T-cell (primary cell): ENCODE measurements at regions not wholly inside any gene's neighbourhood (a gene's known extent, or its start where the extent isn't known, plus 50 kb on each side); places are given as distances from the start of the nearest gene placed in this dataset.

Source experiments
- ATAC-seq, 4 experiments: fragments of 200-7000 bp in 3 of 4; fragments of 150-1000 bp in 1 of 4; cut with Tn5 transposase; replicated peaks in 1 of 4; 1 replicate in 3 of 4; 2 replicates in 1 of 4; pipeline ENCODE4 v1.10.0; 2021; ENCODE audit warnings: moderate library complexity in 3 of 4, mild to moderate bottlenecking in 2 of 4, moderate number of reproducible peaks in 1 of 4
- CTCF ChIA-PET, 2 donors: fragments of 300-600 bp; sonication (Branson Sonifier 250); formaldehyde crosslinking; loops; one replicate each; lab custom pipeline; 2022; ENCODE audit warnings: antibody characterized with exemption in 2 of 2; lab: Charles Lee
- POLR2A ChIA-PET, 2 donors: fragments of 300-600 bp; sonication (Branson Sonifier 250); formaldehyde crosslinking; loops; one replicate each; lab custom pipeline; 2022; ENCODE audit warnings: antibody characterized with exemption in 2 of 2; lab: Charles Lee
- DNase-seq, 35 experiments: peaks; one replicate each; pipeline versions ENCODE4 v3.0.0 to v3.0.0-alpha.2; 2013 to 2023
- H3K27ac ChIP-seq: one replicate; pipeline ENCODE4 v1.5.1; 2013; ENCODE audit warnings: low read length
- H3K27me3 ChIP-seq, 2 experiments: replicated peaks in 1 of 2; 1 replicate in 1 of 2; 2 replicates in 1 of 2; pipeline versions ENCODE4 v1.6.1 to v1.7.0; 2013; ENCODE audit warnings: low read length in 1 of 2, mixed read lengths in 1 of 2; ENCODE audit not compliant: control insufficient read depth in 2 of 2, insufficient read depth in 2 of 2; ENCODE audit errors: extremely low read depth in 1 of 2
- H3K36me3 ChIP-seq, 2 donors: 1 replicate in 1 of 2; 2 replicates in 1 of 2; pipeline versions ENCODE4 v1.6.1 to v1.7.0; 2013; ENCODE audit warnings: low read length in 1 of 2; ENCODE audit not compliant: control insufficient read depth in 2 of 2, insufficient read depth in 1 of 2; ENCODE audit errors: extremely low read depth in 1 of 2
- H3K4me1 ChIP-seq, 2 experiments: 1 replicate in 1 of 2; 2 replicates in 1 of 2; pipeline versions ENCODE4 v1.6.1 to v1.7.0; 2013; ENCODE audit warnings: low read length in 2 of 2, mixed read lengths in 1 of 2; ENCODE audit not compliant: insufficient read depth in 2 of 2, control insufficient read depth in 1 of 2; ENCODE audit errors: extremely low read depth in 1 of 2
- H3K4me3 ChIP-seq, 2 donors: 1 replicate in 1 of 2; 2 replicates in 1 of 2; pipeline versions ENCODE4 v1.5.1 to v1.7.0; 2013; ENCODE audit warnings: mild to moderate bottlenecking in 2 of 2, low read length in 1 of 2, moderate library complexity in 1 of 2; ENCODE audit not compliant: control insufficient read depth in 1 of 2; ENCODE audit errors: extremely low read depth in 1 of 2
- H3K9me3 ChIP-seq: 2 replicates; pipeline ENCODE4 v1.7.0; 2013
- H3K27ac Mint-ChIP-seq, 2 donors: one replicate each; pipeline ENCODE4 v1.8.0; 2020 to 2021; ENCODE audit warnings: mild to moderate bottlenecking in 2 of 2, mixed read lengths in 2 of 2
- H3K27me3 Mint-ChIP-seq, 2 donors: one replicate each; pipeline ENCODE4 v1.8.0; 2021 to 2022; ENCODE audit warnings: mixed read lengths in 2 of 2
- H3K36me3 Mint-ChIP-seq: one replicate; pipeline ENCODE4 v1.8.0; 2021; ENCODE audit warnings: mixed read lengths
- H3K4me1 Mint-ChIP-seq, 3 donors: one replicate each; pipeline ENCODE4 v1.8.0; 2020 to 2022; ENCODE audit warnings: mixed read lengths in 3 of 3, mild to moderate bottlenecking in 1 of 3
- H3K4me3 Mint-ChIP-seq, 3 donors: one replicate each; pipeline ENCODE4 v1.8.0; 2020 to 2022; ENCODE audit warnings: mild to moderate bottlenecking in 3 of 3, mixed read lengths in 3 of 3, moderate library complexity in 3 of 3
- H3K9me3 Mint-ChIP-seq, 3 donors: one replicate each; pipeline ENCODE4 v1.8.0; 2020 to 2022; ENCODE audit warnings: mixed read lengths in 3 of 3
- WGBS: methylation state at CpG from one replicate; pipeline ENCODE4 v1.1.5; 2013; ENCODE audit warnings: missing lambda C conversion rate; ENCODE audit not compliant: insufficient coverage; 5-methylcytosine and 5-hydroxymethylcytosine counted together

DNA sequence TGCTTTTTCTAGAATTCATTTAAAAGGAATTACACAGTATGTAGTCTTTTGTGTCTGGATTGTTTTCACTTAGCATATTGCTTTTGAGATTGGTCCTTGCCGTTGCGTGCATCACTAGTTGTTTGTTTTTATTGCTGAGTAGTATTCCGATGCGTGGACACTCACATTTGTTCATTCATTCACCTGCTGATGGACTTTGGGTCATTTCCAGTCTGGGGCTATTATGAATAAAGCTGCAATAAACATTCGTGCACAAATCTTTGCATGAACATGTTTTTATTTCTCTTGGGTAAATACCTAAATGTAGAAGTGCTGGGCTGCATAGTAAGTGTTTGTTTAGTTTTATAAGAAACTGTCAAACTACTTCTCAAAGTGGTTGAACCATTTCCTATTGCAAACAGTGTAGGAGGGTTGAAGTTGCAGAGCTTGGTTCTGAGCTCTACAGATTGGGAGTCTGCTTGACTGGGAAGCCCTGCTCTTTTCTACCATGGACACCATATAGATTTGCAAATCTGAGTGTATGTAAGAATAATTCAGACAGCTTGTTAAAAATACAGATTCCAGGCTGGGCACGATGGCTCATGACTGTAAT, 404.7 kb upstream of the PROX1 start:
- Histone ChIP-seq H3K27ac (no peak overlapping the region), H3K4me3 (no peak overlapping the region), H3K27me3 (peaks cover 0 to 6% of the 10 kb centered on the region in 2 experiments), H3K36me3 (no peaks in the 10 kb centered on the region), H3K9me3 (no peaks in the 10 kb centered on the region), H3K4me1 (no peaks in the 10 kb centered on the region)
- Mint-ChIP-seq H3K36me3 (no peaks in the 10 kb centered on the region), H3K27ac (no peak overlapping the region), H3K9me3 (no peaks in the 10 kb centered on the region), H3K27me3 (peaks cover 0 to 7% of the 10 kb centered on the region in 2 donors), H3K4me3 (no peak overlapping the region), H3K4me1 (peaks cover 0 to 4% (median 0%) of the 10 kb centered on the region in 3 donors)
- WGBS: 98% methylated on average over 4 of the region's 6 CpGs
- ATAC-seq (no peak), DNase-seq (no peak)
- CTCF ChIA-PET: no interaction called here
- POLR2A ChIA-PET: interaction anchor here in 1 of 2 donors (0.7 kb wide), 2 partner anchors 354 to 1955 kb away, joined by 7 to 9 read pairs; no protein-coding TSS in a partner anchor

DNA sequence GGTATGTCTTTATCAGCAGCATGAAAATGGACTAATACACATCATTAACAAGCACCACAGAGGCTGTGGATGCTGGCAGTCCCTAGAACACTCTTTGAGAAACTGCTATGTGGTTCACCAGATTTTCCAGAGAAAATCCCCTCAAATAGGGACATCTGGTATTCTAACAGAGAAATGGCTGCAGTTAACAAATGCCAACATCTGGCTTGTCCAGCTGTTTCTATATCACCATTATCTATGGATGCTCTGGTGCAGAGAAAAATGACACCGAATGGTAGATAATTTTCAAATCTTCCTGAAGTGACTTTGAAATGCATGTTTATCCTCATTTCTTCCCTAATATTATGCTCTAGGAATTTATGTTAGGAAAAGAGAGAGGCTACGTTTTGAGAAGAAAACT, 403.5 kb upstream of the PROX1 start:
- no peaks in the 10 kb centered on the region for H3K36me3 Mint-ChIP-seq
- POLR2A ChIA-PET: no interaction called here
- CTCF ChIA-PET: interaction anchor here in 1 of 2 donors (0.6 kb wide), 1 partner anchor 752 kb away, joined by 4 read pairs; no protein-coding TSS in a partner anchor

DNA sequence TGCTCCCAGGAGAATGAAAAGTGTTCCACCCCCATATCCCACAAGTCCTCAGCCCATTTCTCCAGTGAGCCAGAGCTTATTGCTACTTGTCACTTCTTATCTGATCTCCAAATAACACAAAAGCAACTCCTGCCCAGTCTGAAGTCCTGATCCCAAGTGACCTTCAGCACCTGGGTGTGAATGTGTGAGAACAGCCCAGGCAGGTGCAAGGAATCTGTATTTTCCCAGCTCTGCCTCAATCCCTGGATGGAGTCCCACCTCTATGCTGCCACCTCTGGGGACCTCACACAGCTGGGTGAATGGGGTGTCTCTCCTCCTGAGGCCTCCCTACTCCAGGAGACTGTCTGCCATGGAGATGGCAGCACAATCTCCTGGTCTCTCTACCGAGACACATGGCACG, 402.4 kb upstream of the PROX1 start:
- WGBS: 86% methylated on average over 2 of the region's 2 CpGs
- no peak for ATAC-seq

More for the DNA sequence above, 403.5 kb upstream of the PROX1 start:
- H3K27me3 Mint-ChIP-seq: peaks cover 0 to 7% of the 10 kb centered on the region in 2 donors
- no peaks in the 10 kb centered on the region for H3K4me1 ChIP-seq
- no peak overlapping the region for H3K27ac ChIP-seq
- no peaks in the 10 kb centered on the region for H3K9me3 ChIP-seq
- ATAC-seq: no peak
- WGBS: no CpG with 5 or more reads among the region's 2 CpGs
- no peak for DNase-seq
- no peaks in the 10 kb centered on the region for H3K9me3 Mint-ChIP-seq
- peaks cover 0 to 6% of the 10 kb centered on the region in 2 experiments for H3K27me3 ChIP-seq
- H3K36me3 ChIP-seq: no peaks in the 10 kb centered on the region
- H3K4me1 Mint-ChIP-seq: peaks cover 0 to 4% (median 0%) of the 10 kb centered on the region in 3 donors
- no peak overlapping the region for H3K4me3 Mint-ChIP-seq
- H3K27ac Mint-ChIP-seq: no peak overlapping the region
- H3K4me3 ChIP-seq: no peak overlapping the region

DNA sequence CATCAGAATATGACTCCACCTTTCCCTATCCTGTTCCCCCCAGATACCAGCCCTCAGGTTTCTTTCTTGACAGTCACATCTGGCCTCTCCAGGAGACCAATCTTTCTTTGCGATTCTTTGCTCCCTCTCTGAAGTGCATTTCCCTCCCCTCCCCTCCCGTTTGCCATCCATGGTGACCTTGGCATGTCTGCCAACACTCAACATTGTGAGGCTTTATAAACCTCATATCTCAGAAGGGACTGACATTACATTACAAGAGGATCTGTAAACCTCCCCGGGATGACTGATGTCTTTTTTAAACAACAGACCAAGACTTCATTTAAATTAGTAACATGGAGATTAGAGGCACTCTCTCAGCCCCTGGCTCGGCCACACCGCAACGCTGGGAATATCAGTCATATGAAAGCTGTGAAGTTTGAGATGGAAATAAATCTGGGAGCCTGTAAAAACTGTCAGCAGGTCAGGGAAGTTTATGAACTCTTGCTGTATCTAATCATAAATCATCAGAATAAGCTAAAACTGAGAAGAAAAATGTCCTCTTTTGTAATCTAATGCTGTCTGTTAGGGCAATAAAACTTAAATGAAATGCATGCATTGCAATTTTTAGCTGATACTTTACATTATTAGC, 401.7 kb upstream of the PROX1 start:
- Histone ChIP-seq H3K27ac (no peak overlapping the region), H3K4me1 (no peaks in the 10 kb centered on the region), H3K4me3 (no peak overlapping the region), H3K9me3 (no peaks in the 10 kb centered on the region), H3K36me3 (no peaks in the 10 kb centered on the region), H3K27me3 (peaks cover 0 to 6% of the 10 kb centered on the region in 2 experiments)
- no CpG with 5 or more reads among the region's 6 CpGs for WGBS
- H3K4me3 Mint-ChIP-seq: no peak overlapping the region
- H3K27ac Mint-ChIP-seq: no peak overlapping the region
- no peak for DNase-seq
- ATAC-seq: no peak
- ChIA-PET CTCF (no interaction called here), POLR2A (interaction anchor here in 1 of 2 donors (0.6 kb wide), 1 partner anchor 302 kb away, joined by 4 read pairs; no protein-coding TSS in a partner anchor)
- peaks cover 0 to 4% (median 0%) of the 10 kb centered on the region in 3 donors for H3K4me1 Mint-ChIP-seq
- H3K9me3 Mint-ChIP-seq: no peaks in the 10 kb centered on the region
- peaks cover 0 to 7% of the 10 kb centered on the region in 2 donors for H3K27me3 Mint-ChIP-seq
- no peaks in the 10 kb centered on the region for H3K36me3 Mint-ChIP-seq

More for the DNA sequence above, 402.4 kb upstream of the PROX1 start:
- Histone ChIP-seq H3K4me3 (no peak overlapping the region), H3K4me1 (no peaks in the 10 kb centered on the region), H3K27ac (no peak overlapping the region), H3K9me3 (no peaks in the 10 kb centered on the region), H3K36me3 (no peaks in the 10 kb centered on the region), H3K27me3 (peaks cover 0 to 6% of the 10 kb centered on the region in 2 experiments)
- DNase-seq: no peak
- no peaks in the 10 kb centered on the region for H3K36me3 Mint-ChIP-seq
- no peak overlapping the region for H3K27ac Mint-ChIP-seq
- peaks cover 0 to 7% of the 10 kb centered on the region in 2 donors for H3K27me3 Mint-ChIP-seq
- no peaks in the 10 kb centered on the region for H3K9me3 Mint-ChIP-seq
- ChIA-PET POLR2A (no interaction called here), CTCF (no interaction called here)
- H3K4me3 Mint-ChIP-seq: no peak overlapping the region
- peaks cover 0 to 4% (median 0%) of the 10 kb centered on the region in 3 donors for H3K4me1 Mint-ChIP-seq

DNA sequence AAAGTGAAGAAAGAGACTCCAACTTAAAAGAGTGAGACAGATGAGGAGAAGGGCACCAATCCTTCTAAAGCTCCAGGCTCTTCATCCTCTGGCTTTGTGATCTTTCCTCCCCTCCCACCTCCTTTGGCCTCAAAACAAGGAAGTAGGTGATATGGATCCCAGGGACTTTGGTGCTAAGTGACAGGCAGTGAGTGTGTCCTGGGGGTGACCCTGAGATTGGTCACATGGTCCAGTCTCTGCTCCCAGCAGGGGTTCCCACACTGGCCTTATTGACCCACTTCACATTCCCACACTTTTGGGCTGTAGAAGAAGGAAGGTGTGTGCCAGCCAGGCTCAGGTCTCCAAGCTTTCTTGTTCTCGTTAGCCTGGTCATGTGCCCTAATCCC, 401.2 kb upstream of the PROX1 start:
- Mint-ChIP-seq H3K9me3 (no peaks in the 10 kb centered on the region), H3K36me3 (no peaks in the 10 kb centered on the region), H3K4me1 (peaks cover 0 to 4% (median 0%) of the 10 kb centered on the region in 3 donors), H3K4me3 (no peak overlapping the region), H3K27me3 (peaks cover 0 to 7% of the 10 kb centered on the region in 2 donors), H3K27ac (no peak overlapping the region)
- Histone ChIP-seq H3K27me3 (peaks cover 0 to 6% of the 10 kb centered on the region in 2 experiments), H3K4me3 (no peak overlapping the region), H3K9me3 (no peaks in the 10 kb centered on the region), H3K4me1 (no peaks in the 10 kb centered on the region), H3K36me3 (no peaks in the 10 kb centered on the region), H3K27ac (no peak overlapping the region)
- POLR2A ChIA-PET: interaction anchor here in 1 of 2 donors (0.6 kb wide), 1 partner anchor 303 kb away, joined by 4 read pairs; no protein-coding TSS in a partner anchor
- 100% methylated on average over 1 of the region's 1 CpG for WGBS
- ATAC-seq (no peak), DNase-seq (no peak)
- CTCF ChIA-PET: no interaction called here

DNA sequence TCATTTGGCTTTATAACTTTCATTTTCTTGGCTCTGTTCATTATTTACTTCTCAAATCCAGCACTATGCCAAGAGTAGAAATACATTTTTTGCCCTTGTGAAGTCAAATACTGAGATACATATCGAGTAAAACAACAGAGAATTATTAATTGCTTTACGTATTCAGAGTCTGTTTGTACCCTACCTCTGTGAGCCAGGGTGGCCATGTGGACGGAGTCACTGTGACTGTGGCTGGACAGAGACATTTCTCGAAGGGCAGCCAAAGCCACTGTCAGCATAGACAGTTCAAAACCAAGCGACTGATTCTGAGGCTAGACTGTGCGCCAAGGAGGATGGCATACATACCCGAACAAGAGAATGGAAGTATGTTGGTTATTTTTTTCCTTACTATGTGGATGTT, 391.0 kb upstream of the PROX1 start:
- Histone ChIP-seq H3K27ac (no peak overlapping the region), H3K9me3 (no peaks in the 10 kb centered on the region), H3K27me3 (peaks cover 0 to 2% of the 10 kb centered on the region in 2 experiments), H3K36me3 (no peaks in the 10 kb centered on the region), H3K4me3 (no peak overlapping the region), H3K4me1 (no peaks in the 10 kb centered on the region)
- ATAC-seq (no peak), DNase-seq (no peak)
- H3K27me3 Mint-ChIP-seq: no peaks in the 10 kb centered on the region
- no peaks in the 10 kb centered on the region for H3K36me3 Mint-ChIP-seq
- no peaks in the 10 kb centered on the region for H3K9me3 Mint-ChIP-seq
- no peaks in the 10 kb centered on the region for H3K4me1 Mint-ChIP-seq
- 78% methylated on average over 4 of the region's 7 CpGs for WGBS
- H3K27ac Mint-ChIP-seq: no peak overlapping the region
- CTCF ChIA-PET: no interaction called here
- POLR2A ChIA-PET: no interaction called here
- no peak overlapping the region for H3K4me3 Mint-ChIP-seq
